ENCODE measurements at regions not wholly inside any gene's neighbourhood (a gene's known extent, or its start where the extent isn't known, plus 50 kb on each side); places are given as distances from the start of the nearest gene placed in this dataset.

DNA sequence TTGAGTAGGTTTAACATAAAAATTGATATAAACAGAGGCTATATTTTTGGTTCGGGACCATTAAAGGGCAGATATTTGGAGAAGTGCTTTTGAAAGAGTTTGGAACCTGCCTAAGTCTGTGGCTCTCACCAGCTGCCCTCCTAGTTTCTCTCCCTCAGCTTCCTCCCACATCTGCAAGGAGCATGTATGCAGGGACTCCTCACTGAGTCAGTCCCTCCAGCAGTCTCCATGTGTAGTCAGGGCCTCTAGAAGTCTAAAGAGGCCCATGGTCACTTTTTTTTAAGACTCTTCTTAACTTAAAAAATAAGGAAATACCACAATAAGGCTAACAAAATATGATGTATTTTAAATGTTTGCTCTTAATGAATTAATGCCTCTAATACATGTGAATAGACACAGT lies 220.0 kb upstream of the TANK start:
- TF ChIP-seq POLR2AphosphoS5 (IDR thresholded peaks at IDR 0.05), result no peak
- TF ChIP-seq EP300 (IDR thresholded peaks at IDR 0.05), result no peak
